ENCODE measurements at regions not wholly inside any gene's neighbourhood (a gene's known extent, or its start where the extent isn't known, plus 50 kb on each side); places are given as distances from the start of the nearest gene placed in this dataset.

DNA sequence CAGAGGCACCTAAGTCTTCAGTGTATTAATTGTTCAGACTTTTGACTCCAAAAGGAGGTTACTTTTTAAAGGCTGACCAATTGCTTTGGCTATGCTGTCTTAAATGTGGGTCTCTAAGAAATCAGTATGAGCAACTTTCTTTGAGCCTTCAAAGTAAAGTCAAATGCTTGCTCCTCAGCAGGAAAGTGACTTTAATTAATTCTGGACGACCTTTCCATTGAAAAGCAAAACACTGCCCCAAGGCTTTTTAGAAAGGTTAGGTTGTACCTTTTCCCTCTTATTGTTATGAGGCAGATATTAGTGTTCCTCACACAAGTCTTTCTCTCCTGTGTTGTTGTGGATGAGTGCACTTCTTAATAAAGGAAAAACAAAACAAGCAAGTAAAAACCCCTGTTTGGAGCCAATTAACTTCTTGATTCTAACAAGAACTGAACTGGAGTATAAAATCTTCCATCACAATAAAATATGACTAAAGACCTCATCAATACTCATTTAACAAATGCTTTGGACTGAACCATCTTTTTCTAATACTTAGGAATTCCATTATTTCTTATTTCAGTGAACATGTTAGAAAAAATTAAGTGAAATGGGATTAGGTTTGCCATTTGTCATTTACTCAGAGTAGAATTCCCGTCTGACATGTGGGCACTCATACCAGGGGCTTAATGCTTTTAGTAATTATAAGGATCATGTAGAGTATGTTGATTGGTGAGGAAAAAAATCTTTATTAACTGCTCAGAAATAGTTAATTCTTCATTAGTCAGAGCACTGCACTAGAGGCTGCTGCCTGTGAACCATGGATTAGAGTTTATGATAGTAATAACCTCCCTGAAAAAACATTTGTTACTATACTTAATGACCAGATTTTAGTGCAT is 159.1 kb upstream of the ZNF608 start:
- Histone ChIP-seq H3K4me3 (ENCODE audit: low read depth, low read length, poor library complexity, severe bottlenecking) (no peak overlapping the region), H3K36me3 (ENCODE audit: insufficient read depth, low read length) (no peaks in the 10 kb centered on the region), H4K20me1 (ENCODE audit: insufficient read depth, low read length) (no peaks in the 10 kb centered on the region), H3K79me2 (ENCODE audit: insufficient read depth, low read depth, low read length) (no peaks in the 10 kb centered on the region), H2AFZ (ENCODE audit: low read length) (peak overlapping the region; percentile 82; the same call in 1 of the 2 replicates), H3K9me2 (ENCODE audit: insufficient read depth, low read length) (no peaks in the 10 kb centered on the region), H3K9me3 (ENCODE audit: low read length) (no peaks in the 10 kb centered on the region), H3K27ac (ENCODE audit: low read depth, low read length, poor library complexity, severe bottlenecking) (no peak overlapping the region), H3K4me1 (ENCODE audit: insufficient read depth, low read length, poor library complexity, severe bottlenecking) (peaks cover 35% of the 10 kb centered on the region), H3K4me2 (ENCODE audit: low read length) (peak overlapping the region; percentile 32; the same call in 1 of the 2 replicates)
- intact Hi-C loops (cut with micrococcal nuclease; ENCODE audit: unreplicated experiment) = loop anchor here (10.0 kb wide), 1 partner anchor 251 kb away; no protein-coding TSS in a partner anchor
- ChIA-PET CTCF (ENCODE audit: unreplicated experiment) (no interaction called here), POLR2A (interaction anchor here (1.0 kb wide), 1 partner anchor 18 kb away, joined by 3 read pairs; no protein-coding TSS in a partner anchor)
- no peak for DNase-seq (ENCODE audit: low spot score)
- TF ChIP-seq EZH2phosphoT487 (IDR thresholded peaks at IDR 0.05; ENCODE audit: borderline replicate concordance, low read depth, low read length) (no peak), CTCF (conservative IDR thresholded peaks at IDR 0.05; ENCODE audit: low read length) (no peak)
- no TSS peak for BruUV-seq (replicated peaks)

DNA sequence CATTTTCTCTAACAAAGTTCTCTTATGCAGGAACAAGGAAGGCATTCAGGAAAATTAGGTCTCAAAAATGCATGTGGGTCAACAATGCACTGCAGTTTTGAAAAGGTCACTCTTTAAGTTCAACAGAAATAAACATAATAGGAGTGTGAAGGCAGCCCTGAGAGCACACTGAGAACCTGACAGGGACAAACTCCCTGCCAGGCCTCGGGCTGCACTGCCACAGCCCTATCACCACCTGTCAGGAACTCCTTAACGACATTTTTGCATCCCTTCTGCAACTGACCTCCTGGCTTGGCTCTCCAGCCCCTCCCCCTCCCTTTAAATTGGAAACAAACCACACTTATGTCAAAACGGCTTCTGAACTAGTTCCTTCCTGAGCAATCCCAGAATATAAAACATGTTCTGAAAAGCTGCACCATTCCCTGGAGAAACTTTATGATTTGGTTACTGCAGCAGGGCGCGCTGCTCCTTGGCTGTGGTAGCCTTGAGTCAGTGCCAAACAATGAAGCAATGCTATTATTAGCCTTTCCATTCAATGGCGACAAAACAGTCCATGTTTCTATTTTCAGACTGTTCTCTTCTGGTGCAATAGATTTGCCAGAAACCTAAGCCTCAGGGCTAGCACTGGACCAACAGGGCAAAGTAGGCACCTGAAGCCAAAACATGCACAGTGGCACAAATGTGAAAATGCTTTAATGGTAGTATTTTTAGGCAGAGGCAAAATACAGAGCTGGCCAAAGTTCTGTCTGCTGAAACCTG is 160.1 kb upstream of the ZNF608 start:
- TF ChIP-seq EZH2phosphoT487 (IDR thresholded peaks at IDR 0.05; ENCODE audit: borderline replicate concordance, low read depth, low read length) (no peak), CTCF (conservative IDR thresholded peaks at IDR 0.05; ENCODE audit: low read length) (no peak)
- Histone ChIP-seq H2AFZ (ENCODE audit: low read length) (peak overlapping the region; percentile 82; the same call in 1 of the 2 replicates), H3K4me3 (ENCODE audit: low read depth, low read length, poor library complexity, severe bottlenecking) (no peak overlapping the region), H3K27ac (ENCODE audit: low read depth, low read length, poor library complexity, severe bottlenecking) (no peak overlapping the region), H3K9me3 (ENCODE audit: low read length) (no peaks in the 10 kb centered on the region), H4K20me1 (ENCODE audit: insufficient read depth, low read length) (no peaks in the 10 kb centered on the region), H3K4me1 (ENCODE audit: insufficient read depth, low read length, poor library complexity, severe bottlenecking) (peaks cover 39% of the 10 kb centered on the region), H3K79me2 (ENCODE audit: insufficient read depth, low read depth, low read length) (no peaks in the 10 kb centered on the region), H3K4me2 (ENCODE audit: low read length) (peak overlapping the region; percentile 32), H3K9me2 (ENCODE audit: insufficient read depth, low read length) (no peaks in the 10 kb centered on the region), H3K36me3 (ENCODE audit: insufficient read depth, low read length) (no peaks in the 10 kb centered on the region)
- CTCF ChIA-PET (ENCODE audit: unreplicated experiment) = interaction anchor here (0.6 kb wide), 1 partner anchor 30 kb away, joined by 3 read pairs; no protein-coding TSS in a partner anchor
- intact Hi-C loops (cut with micrococcal nuclease; ENCODE audit: unreplicated experiment) = loop anchor here (10.0 kb wide), 1 partner anchor 252 kb away; no protein-coding TSS in a partner anchor
- peak; percentile 42 for DNase-seq (ENCODE audit: low spot score)
- no TSS peak for BruUV-seq (replicated peaks)
- POLR2A ChIA-PET = interaction anchor here (4.2 kb wide), 1 partner anchor 14 kb away, joined by 27 read pairs; no protein-coding TSS in a partner anchor
